ENCODE measurements at regions not wholly inside any gene's neighbourhood (a gene's known extent, or its start where the extent isn't known, plus 50 kb on each side); places are given as distances from the start of the nearest gene placed in this dataset.
A peak's percentile ranks its signal among the peaks of the same experiment; 100 is the strongest.

DNA sequence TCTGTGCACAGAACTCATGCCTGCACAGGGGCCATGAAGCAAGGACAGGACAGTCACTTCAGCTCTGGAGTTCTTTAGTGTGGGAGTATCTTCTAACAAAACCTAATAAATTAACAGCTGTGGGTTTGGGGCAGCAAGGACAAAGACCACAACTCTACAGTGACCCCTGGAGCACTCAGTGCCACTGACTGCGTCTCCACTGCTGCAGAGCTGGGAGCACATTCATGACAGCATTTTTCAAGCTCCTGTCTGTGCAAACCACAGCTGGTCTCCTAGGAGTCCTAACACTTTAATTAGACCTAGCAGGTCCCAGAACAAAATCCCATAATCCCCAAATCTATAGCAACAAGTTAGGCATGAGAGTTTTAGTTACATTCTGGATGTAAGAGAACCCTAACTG lies 76.5 kb downstream of the RTL9 start:
- WGBS (ENCODE audit: extremely low coverage, insufficient coverage, low lambda C conversion rate): no CpG with 5 or more reads among the region's 1 CpG

DNA sequence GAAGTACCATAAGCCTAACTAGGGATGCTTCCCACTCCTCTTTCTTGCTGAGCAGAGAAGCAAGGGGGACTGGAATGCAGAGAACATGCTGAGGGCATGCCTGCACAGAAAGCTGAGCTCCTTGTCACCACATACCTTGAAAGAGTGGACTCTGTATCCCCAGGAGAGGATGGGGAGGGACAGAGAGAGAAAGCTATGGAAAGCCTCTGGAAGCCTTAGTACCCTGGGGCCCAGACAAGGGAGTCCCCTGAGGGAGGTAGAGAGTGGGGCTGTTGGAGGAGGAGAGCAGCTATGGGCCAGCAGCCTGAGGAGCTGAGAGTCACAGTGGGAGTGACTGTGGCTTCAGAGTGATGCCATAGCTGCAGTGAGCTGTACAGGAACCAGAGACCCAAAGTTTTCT lies 77.9 kb downstream of the RTL9 start:
- Histone ChIP-seq H3K18ac (ENCODE audit: low read length) (no peak overlapping the region), H3K79me1 (ENCODE audit: low read length) (no peaks in the 10 kb centered on the region), H3K4me1 (ENCODE audit: control insufficient read depth, low read depth, low read length) (no peaks in the 10 kb centered on the region), H2BK120ac (ENCODE audit: low read depth, low read length) (no peak overlapping the region), H3K27ac (ENCODE audit: low read depth, low read length) (no peak overlapping the region), H3K27me3 (ENCODE audit: insufficient read depth, low read length, poor library complexity) (no peaks in the 10 kb centered on the region), H2BK5ac (ENCODE audit: low read length) (no peak overlapping the region), H3K23ac (ENCODE audit: low read length) (no peak overlapping the region), H3K4me2 (ENCODE audit: low read length) (no peak overlapping the region), H2BK15ac (replicated peaks; ENCODE audit: low read depth) (no peak overlapping the region), H3K9ac (ENCODE audit: low read length) (no peak overlapping the region), H3K4me3 (ENCODE audit: low read length) (no peak overlapping the region), H3K36me3 (ENCODE audit: control insufficient read depth, insufficient read depth, low read length) (no peaks in the 10 kb centered on the region), H4K8ac (ENCODE audit: low read depth, low read length) (no peak overlapping the region), H2AK5ac (ENCODE audit: low read length) (no peak overlapping the region), H4K5ac (ENCODE audit: low read length) (no peak overlapping the region), H3K79me2 (ENCODE audit: control insufficient read depth, insufficient read depth, low read length) (no peaks in the 10 kb centered on the region), H3K56ac (ENCODE audit: low read length) (no peak overlapping the region), H3K4ac (ENCODE audit: low read depth, low read length) (no peak overlapping the region)
- no peak for DNase-seq

More for the DNA sequence above, 76.5 kb downstream of the RTL9 start:
- Histone ChIP-seq H2BK5ac (ENCODE audit: low read length) (no peak overlapping the region), H3K9ac (ENCODE audit: low read length) (no peak overlapping the region), H3K4me3 (ENCODE audit: low read length) (no peak overlapping the region), H4K5ac (ENCODE audit: low read length) (no peak overlapping the region), H3K27me3 (ENCODE audit: insufficient read depth, low read length, poor library complexity) (no peaks in the 10 kb centered on the region), H3K56ac (ENCODE audit: low read length) (no peak overlapping the region), H3K4me1 (ENCODE audit: control insufficient read depth, low read depth, low read length) (no peaks in the 10 kb centered on the region), H2BK15ac (replicated peaks; ENCODE audit: low read depth) (no peak overlapping the region), H3K36me3 (ENCODE audit: control insufficient read depth, insufficient read depth, low read length) (no peaks in the 10 kb centered on the region), H3K18ac (ENCODE audit: low read length) (no peak overlapping the region), H3K79me2 (ENCODE audit: control insufficient read depth, insufficient read depth, low read length) (no peaks in the 10 kb centered on the region), H3K27ac (ENCODE audit: low read depth, low read length) (no peak overlapping the region), H2AK5ac (ENCODE audit: low read length) (no peak overlapping the region), H3K4me2 (ENCODE audit: low read length) (no peak overlapping the region), H3K4ac (ENCODE audit: low read depth, low read length) (no peak overlapping the region), H3K23ac (ENCODE audit: low read length) (no peak overlapping the region), H2BK120ac (ENCODE audit: low read depth, low read length) (no peak overlapping the region), H3K79me1 (ENCODE audit: low read length) (no peaks in the 10 kb centered on the region), H4K8ac (ENCODE audit: low read depth, low read length) (no peak overlapping the region)
- no peak for DNase-seq

DNA sequence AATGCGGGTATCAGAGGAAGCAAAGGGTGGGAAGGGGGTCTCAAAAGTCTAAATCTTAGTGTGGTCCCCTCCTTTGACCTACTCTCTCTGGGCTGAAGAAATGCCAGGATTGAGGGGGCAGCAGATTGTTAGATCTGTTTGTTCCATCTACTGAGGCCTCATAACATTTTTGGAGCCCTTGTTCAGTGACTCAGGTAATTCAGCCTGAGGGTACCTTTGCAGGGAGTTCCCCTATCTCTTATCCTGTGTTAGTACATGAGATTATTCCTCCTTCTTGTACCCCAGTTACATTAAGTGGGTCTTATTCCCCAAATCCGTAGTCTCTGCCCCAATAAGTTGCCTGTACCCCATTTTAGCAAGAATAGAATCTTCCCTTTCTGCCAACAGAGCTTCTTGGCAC lies 79.0 kb downstream of the RTL9 start:
- no CpG with 5 or more reads among the region's 2 CpGs for WGBS (ENCODE audit: extremely low coverage, insufficient coverage, low lambda C conversion rate)

DNA sequence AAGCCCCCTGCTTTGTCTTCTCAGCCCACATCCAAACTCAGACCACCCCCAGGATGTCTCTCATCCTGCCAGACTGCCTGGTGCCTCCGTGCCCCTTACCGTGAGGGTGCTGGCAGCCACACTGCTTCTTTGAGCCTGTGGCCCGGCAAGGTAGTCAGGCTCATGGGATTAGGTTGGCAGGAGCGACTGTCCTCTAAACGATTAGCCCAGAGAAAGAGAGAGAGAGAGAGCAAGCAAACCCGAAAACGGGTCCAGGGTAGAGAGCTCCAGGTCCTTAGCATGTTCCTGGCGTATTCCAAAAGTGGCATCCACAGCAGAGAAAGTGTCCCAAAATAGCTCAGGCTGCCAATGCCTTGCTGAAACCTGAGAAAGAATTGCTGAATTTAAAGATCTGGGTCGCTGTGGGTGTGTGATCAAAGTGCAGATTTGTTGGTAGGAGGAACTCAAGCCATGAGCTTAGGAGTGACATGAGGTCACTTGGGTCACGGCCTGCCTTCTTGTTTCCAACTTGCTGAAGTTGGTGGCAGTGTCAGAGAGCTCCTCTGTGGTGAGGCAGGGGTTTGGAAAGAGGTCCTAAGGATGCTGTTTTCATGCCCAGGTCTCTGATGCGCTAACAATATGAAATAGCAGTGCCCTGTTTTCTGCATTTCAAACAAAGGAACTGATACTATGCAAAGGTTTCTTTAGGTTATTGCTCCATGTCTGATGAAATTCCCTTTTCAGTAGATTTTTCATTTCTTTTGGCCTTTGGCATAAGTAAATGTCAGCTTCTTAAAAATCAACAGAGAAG lies 81.6 kb downstream of the RTL9 start:
- no CpG with 5 or more reads among the region's 11 CpGs for WGBS (ENCODE audit: extremely low coverage, insufficient coverage, low lambda C conversion rate)
- H2BK5ac ChIP-seq (ENCODE audit: low read length): no peak overlapping the region

More for the DNA sequence above, 79.0 kb downstream of the RTL9 start:
- Histone ChIP-seq H3K27ac (ENCODE audit: low read depth, low read length) (no peak overlapping the region), H2BK15ac (replicated peaks; ENCODE audit: low read depth) (no peak overlapping the region), H3K36me3 (ENCODE audit: control insufficient read depth, insufficient read depth, low read length) (no peaks in the 10 kb centered on the region), H3K18ac (ENCODE audit: low read length) (no peak overlapping the region), H3K23ac (ENCODE audit: low read length) (no peak overlapping the region), H3K4me2 (ENCODE audit: low read length) (no peak overlapping the region), H2BK120ac (ENCODE audit: low read depth, low read length) (no peak overlapping the region), H3K9ac (ENCODE audit: low read length) (no peak overlapping the region), H2BK5ac (ENCODE audit: low read length) (no peak overlapping the region), H3K79me2 (ENCODE audit: control insufficient read depth, insufficient read depth, low read length) (no peaks in the 10 kb centered on the region), H3K4ac (ENCODE audit: low read depth, low read length) (no peak overlapping the region), H3K56ac (ENCODE audit: low read length) (no peak overlapping the region), H3K27me3 (ENCODE audit: insufficient read depth, low read length, poor library complexity) (no peaks in the 10 kb centered on the region), H3K4me1 (ENCODE audit: control insufficient read depth, low read depth, low read length) (no peaks in the 10 kb centered on the region), H4K5ac (ENCODE audit: low read length) (no peak overlapping the region), H4K8ac (ENCODE audit: low read depth, low read length) (no peak overlapping the region), H2AK5ac (ENCODE audit: low read length) (no peak overlapping the region), H3K79me1 (ENCODE audit: low read length) (no peaks in the 10 kb centered on the region), H3K4me3 (ENCODE audit: low read length) (no peak overlapping the region)
- DNase-seq: no peak

DNA sequence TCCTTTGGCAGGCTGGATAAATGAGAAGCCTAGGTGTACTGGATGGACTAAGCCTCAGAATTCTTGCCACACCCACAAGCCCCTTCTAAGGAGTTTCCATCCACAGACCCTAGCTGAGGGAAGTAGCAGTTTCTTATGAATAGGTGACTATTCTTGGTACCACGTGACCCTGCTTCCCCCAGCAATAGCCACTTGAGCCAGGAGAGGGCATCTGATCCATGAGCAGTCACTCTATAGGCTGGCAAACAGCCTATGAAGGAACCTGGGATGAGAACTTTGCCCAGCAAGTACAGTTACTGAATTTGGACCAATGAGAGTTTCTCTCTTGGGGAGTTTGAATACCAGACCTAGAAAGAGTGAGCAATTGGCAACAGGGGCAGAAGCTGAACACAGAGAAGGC lies 84.0 kb downstream of the RTL9 start:
- H3K36me3 ChIP-seq (ENCODE audit: control insufficient read depth, insufficient read depth, low read length): no peaks in the 10 kb centered on the region
- H3K4me2 ChIP-seq (ENCODE audit: low read length): no peak overlapping the region
- no peaks in the 10 kb centered on the region for H3K79me2 ChIP-seq (ENCODE audit: control insufficient read depth, insufficient read depth, low read length)
- H3K4ac ChIP-seq (ENCODE audit: low read depth, low read length): no peak overlapping the region
- H4K8ac ChIP-seq (ENCODE audit: low read depth, low read length): no peak overlapping the region
- no peak overlapping the region for H3K27ac ChIP-seq (ENCODE audit: low read depth, low read length)
- no peak overlapping the region for H3K18ac ChIP-seq (ENCODE audit: low read length)
- H2BK5ac ChIP-seq (ENCODE audit: low read length): no peak overlapping the region
- H3K23ac ChIP-seq (ENCODE audit: low read length): no peak overlapping the region
- H3K9ac ChIP-seq (ENCODE audit: low read length): no peak overlapping the region
- no peak overlapping the region for H2BK120ac ChIP-seq (ENCODE audit: low read depth, low read length)
- H3K4me1 ChIP-seq (ENCODE audit: control insufficient read depth, low read depth, low read length): peaks cover 2% of the 10 kb centered on the region
- peak; percentile 75 for DNase-seq
- no peak overlapping the region for H3K56ac ChIP-seq (ENCODE audit: low read length)
- H3K4me3 ChIP-seq (ENCODE audit: low read length): no peak overlapping the region
- H3K79me1 ChIP-seq (ENCODE audit: low read length): no peaks in the 10 kb centered on the region
- no CpG with 5 or more reads among the region's 1 CpG for WGBS (ENCODE audit: extremely low coverage, insufficient coverage, low lambda C conversion rate)
- H2AK5ac ChIP-seq (ENCODE audit: low read length): no peak overlapping the region
- no peaks in the 10 kb centered on the region for H3K27me3 ChIP-seq (ENCODE audit: insufficient read depth, low read length, poor library complexity)
- H4K5ac ChIP-seq (ENCODE audit: low read length): no peak overlapping the region
- H2BK15ac ChIP-seq (replicated peaks; ENCODE audit: low read depth): no peak overlapping the region

More for the DNA sequence above, 81.6 kb downstream of the RTL9 start:
- H3K27ac ChIP-seq (ENCODE audit: low read depth, low read length): no peak overlapping the region
- no peak overlapping the region for H3K4ac ChIP-seq (ENCODE audit: low read depth, low read length)
- H3K79me1 ChIP-seq (ENCODE audit: low read length): no peaks in the 10 kb centered on the region
- H3K4me1 ChIP-seq (ENCODE audit: control insufficient read depth, low read depth, low read length): no peaks in the 10 kb centered on the region
- no peak overlapping the region for H2BK15ac ChIP-seq (replicated peaks; ENCODE audit: low read depth)
- no peak overlapping the region for H4K5ac ChIP-seq (ENCODE audit: low read length)
- H3K23ac ChIP-seq (ENCODE audit: low read length): no peak overlapping the region
- no peaks in the 10 kb centered on the region for H3K79me2 ChIP-seq (ENCODE audit: control insufficient read depth, insufficient read depth, low read length)
- H3K36me3 ChIP-seq (ENCODE audit: control insufficient read depth, insufficient read depth, low read length): no peaks in the 10 kb centered on the region
- H2BK120ac ChIP-seq (ENCODE audit: low read depth, low read length): no peak overlapping the region
- no peaks in the 10 kb centered on the region for H3K27me3 ChIP-seq (ENCODE audit: insufficient read depth, low read length, poor library complexity)
- no peak overlapping the region for H2AK5ac ChIP-seq (ENCODE audit: low read length)
- no peak overlapping the region for H3K4me3 ChIP-seq (ENCODE audit: low read length)
- H3K56ac ChIP-seq (ENCODE audit: low read length): no peak overlapping the region
- no peak overlapping the region for H4K8ac ChIP-seq (ENCODE audit: low read depth, low read length)
- no peak overlapping the region for H3K9ac ChIP-seq (ENCODE audit: low read length)
- H3K18ac ChIP-seq (ENCODE audit: low read length): no peak overlapping the region
- H3K4me2 ChIP-seq (ENCODE audit: low read length): no peak overlapping the region
- no peak for DNase-seq

DNA sequence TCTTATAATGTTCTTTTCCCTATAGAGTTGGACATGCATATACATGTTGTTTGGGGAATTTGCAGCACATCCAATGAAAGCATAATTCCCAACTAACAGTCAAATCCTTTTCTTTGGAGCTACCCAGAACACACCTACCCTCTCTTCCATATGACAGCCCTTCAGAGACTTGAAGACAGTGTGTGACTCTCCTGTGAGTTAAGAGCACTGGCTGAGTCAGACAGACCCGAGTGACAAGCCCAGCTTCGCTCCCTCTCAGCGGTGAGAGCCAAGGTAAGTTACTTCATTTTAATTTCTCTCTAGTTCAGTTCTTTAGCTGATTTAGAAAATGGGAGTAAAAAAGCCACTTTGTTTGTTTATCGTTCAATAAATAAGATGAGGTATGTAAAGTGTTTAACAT lies 86.3 kb downstream of the RTL9 start:
- Histone ChIP-seq H3K18ac (ENCODE audit: low read length) (no peak overlapping the region), H3K56ac (ENCODE audit: low read length) (no peak overlapping the region), H2AK5ac (ENCODE audit: low read length) (no peak overlapping the region), H3K79me1 (ENCODE audit: low read length) (no peaks in the 10 kb centered on the region), H3K23ac (ENCODE audit: low read length) (no peak overlapping the region), H3K79me2 (ENCODE audit: control insufficient read depth, insufficient read depth, low read length) (no peaks in the 10 kb centered on the region), H3K4me1 (ENCODE audit: control insufficient read depth, low read depth, low read length) (peaks cover 2% of the 10 kb centered on the region), H3K9ac (ENCODE audit: low read length) (no peak overlapping the region), H3K27me3 (ENCODE audit: insufficient read depth, low read length, poor library complexity) (no peaks in the 10 kb centered on the region), H2BK120ac (ENCODE audit: low read depth, low read length) (no peak overlapping the region), H3K4ac (ENCODE audit: low read depth, low read length) (no peak overlapping the region), H3K36me3 (ENCODE audit: control insufficient read depth, insufficient read depth, low read length) (no peaks in the 10 kb centered on the region), H2BK15ac (replicated peaks; ENCODE audit: low read depth) (no peak overlapping the region), H4K8ac (ENCODE audit: low read depth, low read length) (no peak overlapping the region), H3K4me2 (ENCODE audit: low read length) (no peak overlapping the region), H3K27ac (ENCODE audit: low read depth, low read length) (no peak overlapping the region), H3K4me3 (ENCODE audit: low read length) (no peak overlapping the region), H2BK5ac (ENCODE audit: low read length) (no peak overlapping the region), H4K5ac (ENCODE audit: low read length) (no peak overlapping the region)
- no CpG with 5 or more reads among the region's 4 CpGs for WGBS (ENCODE audit: extremely low coverage, insufficient coverage, low lambda C conversion rate)
- no peak for DNase-seq
